ENCODE measurements at regions not wholly inside any gene's neighbourhood (a gene's known extent, or its start where the extent isn't known, plus 50 kb on each side); places are given as distances from the start of the nearest gene placed in this dataset.

- Histone ChIP-seq H2AFZ (ENCODE audit: low read depth, low read length) (no peak overlapping the region), H4K20me1 (replicated peaks; ENCODE audit: control insufficient read depth, extremely low read depth, insufficient read depth, low read length) (no peaks in the 10 kb centered on the region), H3K4me2 (ENCODE audit: insufficient read depth, low read length) (no peak overlapping the region), H3K9me3 (replicated peaks; ENCODE audit: control insufficient read depth, insufficient read depth, low read length) (no peaks in the 10 kb centered on the region), H3K4me3 (replicated peaks in 1 of 3; ENCODE audit: insufficient read depth in 1 of 3, low read depth in 1 of 3, low read length in 3 of 3) (no peak overlapping the region), H3K79me2 (ENCODE audit: control insufficient read depth, insufficient read depth, low read length) (no peaks in the 10 kb centered on the region), H3K4me1 (ENCODE audit: control insufficient read depth, extremely low read depth, insufficient read depth, low read length) (no peaks in the 10 kb centered on the region), H3K27ac (ENCODE audit: insufficient read depth, low read depth, low read length) (no peak overlapping the region), H3K27me3 (ENCODE audit: control insufficient read depth in 2 of 2, insufficient read depth in 2 of 2, low read length in 2 of 2) (peaks cover 15% of the 10 kb centered on the region in 2 experiments), H3K9me1 (replicated peaks; ENCODE audit: control insufficient read depth, extremely low read depth, insufficient read depth, low read length) (no peaks in the 10 kb centered on the region), H3K9ac (replicated peaks; ENCODE audit: extremely low read depth, insufficient read depth, low read length) (no peak overlapping the region), H3K36me3 (ENCODE audit: control insufficient read depth in 2 of 2, extremely low read depth in 1 of 2, insufficient read depth in 2 of 2, low read length in 2 of 2) (no peaks in the 10 kb centered on the region)
- dilution Hi-C loops (cut with MboI; ENCODE audit: extremely low pct_ligation_motif_present, low sequenced_read_pairs): no loop called here
- DNase-seq (ENCODE audit: low read depth, low spot score): no peak
- no peak for FAIRE-seq
- intact Hi-C loops (cut with micrococcal nuclease): no loop called here
- TF ChIP-seq FOS (IDR thresholded peaks at IDR 0.05; ENCODE audit: borderline replicate concordance, insufficient read depth, low read length) (no peak), JUN (IDR thresholded peaks at IDR 0.05; ENCODE audit: borderline replicate concordance, insufficient read depth, insufficient read length, low read depth) (no peak), POLR2A (IDR thresholded peaks at IDR 0.05; ENCODE audit: low read depth, low read length) (no peak), MAX (IDR thresholded peaks at IDR 0.05; ENCODE audit: insufficient read depth, insufficient read length) (no peak), MYC (IDR thresholded peaks at IDR 0.05; ENCODE audit: low read depth, low read length) (no peak), CTCF (IDR thresholded peaks at IDR 0.05; ENCODE audit: extremely low read depth in 1 of 2, insufficient read depth in 1 of 2, low read depth in 1 of 2, low read length in 2 of 2) (no peak), GATA2 (IDR thresholded peaks at IDR 0.05; ENCODE audit: insufficient read depth, insufficient read length, low read depth, low read length) (no peak), EZH2 (IDR thresholded peaks at IDR 0.05; ENCODE audit: borderline replicate concordance, low read depth, low read length, severe bottlenecking) (no peak), POLR2AphosphoS5 (IDR thresholded peaks at IDR 0.05; ENCODE audit: insufficient read depth, low read depth, low read length) (no peak)
- BruUV-seq (replicated peaks): no TSS peak
- ChIA-PET POLR2A (no interaction called here), CTCF (no interaction called here)
Observed at GRCh38 chr1:38476850-38477178, 382.8 kb downstream of the RRAGC start.
